HCT116 (cell line): ENCODE measurements at regions not wholly inside any gene's neighbourhood (a gene's known extent, or its start where the extent isn't known, plus 50 kb on each side); places are given as distances from the start of the nearest gene placed in this dataset.

Experiments used
- ATAC-seq: fragments of 200-7000 bp; cut with Tn5 transposase; 2 replicates; pipeline ENCODE4 v1.9.1; 2020; ENCODE audit warnings: mild to moderate bottlenecking, moderate library complexity
- BruUV-seq: library from RNA; stranded (reverse); fragments of 400-500 nt; replicated peaks from 2 replicates; lab custom pipeline; 2021; lab: Mats Ljungman, UMichigan
- CTCF ChIA-PET: fragments of 300-600 bp; sonication (Branson Sonifier 250); formaldehyde crosslinking; loops from one replicate; lab custom pipeline; 2021; ENCODE audit warnings: antibody characterized with exemption; lab: Charles Lee
- POLR2A ChIA-PET: fragments of 300-600, 350-600 bp; sonication (Branson Sonifier 250); formaldehyde crosslinking; loops from one replicate; lab custom pipeline; 2021; ENCODE audit warnings: antibody characterized with exemption; lab: Charles Lee
- RAD21 ChIA-PET, 2 experiments: fragments of 300-600 bp; sonication (Branson Sonifier 250); formaldehyde crosslinking; loops; one replicate each; lab custom pipeline; 2023; ENCODE audit warnings: low total read pairs in 2 of 2; ENCODE audit not compliant: uncharacterized antibody in 2 of 2, unreplicated experiment in 2 of 2, low non-redundant PET in 1 of 2; lab: Charles Lee
- DNase-seq: peaks from one replicate; pipeline ENCODE4 v3.0.0-alpha.2; 2010; ENCODE audit warnings: low read depth, low spot score
- H2AFZ ChIP-seq: fragments of 200-600 bp; shearing (Covaris generic), sonication (generic); 2 replicates; pipeline ENCODE4 v1.6.1; 2017; ENCODE audit warnings: low read depth, mixed run types, mixed read lengths, antibody characterized with exemption, low read length; ENCODE audit not compliant: poor library complexity, severe bottlenecking
- H3K27ac ChIP-seq: 2 replicates; pipeline ENCODE4 v1.5.1; 2012; ENCODE audit warnings: low read depth, low read length
- H3K27me3 ChIP-seq: fragments of 200-600 bp; sonication (generic); 2 replicates; pipeline ENCODE4 v1.6.1; 2016; ENCODE audit warnings: mixed run types, low read length, mixed read lengths; ENCODE audit not compliant: insufficient read depth
- H3K36me3 ChIP-seq, 2 experiments: fragments of 200-500 bp in 1 of 2; fragments of 200-600 bp in 1 of 2; sonication (Bioruptor generic) in 1 of 2; sonication (generic) in 1 of 2; 2 replicates each; pipeline versions ENCODE4 v1.5.1 to v1.6.1; 2014 to 2016; ENCODE audit warnings: low read length in 2 of 2, inconsistent platforms in 1 of 2, mixed read lengths in 1 of 2, mixed run types in 1 of 2; ENCODE audit not compliant: insufficient read depth in 2 of 2, control insufficient read depth in 1 of 2
- H3K4me1 ChIP-seq, 2 experiments: fragments of 200-600 bp in 1 of 2; sonication (generic) in 1 of 2; 2 replicates each; pipeline versions ENCODE4 v1.5.1 to v1.6.1; 2012 to 2017; ENCODE audit warnings: low read length in 2 of 2, inconsistent platforms in 1 of 2, mild to moderate bottlenecking in 1 of 2, mixed read lengths in 1 of 2, mixed run types in 1 of 2, moderate library complexity in 1 of 2; ENCODE audit not compliant: insufficient read depth in 2 of 2, control insufficient read depth in 1 of 2
- H3K4me2 ChIP-seq: fragments of 200-600 bp; sonication (generic); 2 replicates; pipeline ENCODE4 v1.6.1; 2017; ENCODE audit warnings: mixed run types, low read length, mixed read lengths
- H3K4me3 ChIP-seq, 2 experiments: fragments of 200-600 bp in 1 of 2; sonication (generic) in 1 of 2; replicated peaks in 1 of 2; 2 replicates each; pipeline ENCODE4 v1.5.1; 2011 to 2016; ENCODE audit warnings: low read length in 2 of 2, control low read depth in 1 of 2, low read depth in 1 of 2, mild to moderate bottlenecking in 1 of 2, mixed read lengths in 1 of 2, mixed run types in 1 of 2
- H3K79me2 ChIP-seq: fragments of 200-600 bp; sonication (generic); 2 replicates; pipeline ENCODE4 v1.6.1; 2017; ENCODE audit warnings: mild to moderate bottlenecking, mixed run types, low read length, moderate library complexity, mixed read lengths; ENCODE audit not compliant: insufficient read depth
- H3K9ac ChIP-seq: fragments of 200-600 bp; sonication (generic); 2 replicates; pipeline ENCODE4 v1.6.1; 2016; ENCODE audit warnings: low read length, mixed read lengths
- H3K9me2 ChIP-seq: fragments of 200-600 bp; sonication (generic), shearing (Covaris generic); 2 replicates; pipeline ENCODE4 v1.6.1; 2017; ENCODE audit warnings: mixed run types, mild to moderate bottlenecking, moderate library complexity; ENCODE audit not compliant: insufficient read depth
- H3K9me3 ChIP-seq, 2 experiments: fragments of 200-500 bp in 1 of 2; fragments of 200-600 bp in 1 of 2; sonication (Bioruptor generic) in 1 of 2; sonication (generic) in 1 of 2; 2 replicates each; pipeline ENCODE4 v1.6.1; 2014 to 2017; ENCODE audit warnings: low read length in 2 of 2, mixed read lengths in 2 of 2, inconsistent platforms in 1 of 2, low read depth in 1 of 2, mild to moderate bottlenecking in 1 of 2, mixed run types in 1 of 2, moderate library complexity in 1 of 2; ENCODE audit not compliant: control insufficient read depth in 1 of 2, insufficient read depth in 1 of 2
- H4K20me1 ChIP-seq: fragments of 200-600 bp; sonication (generic), shearing (Covaris generic); 2 replicates; pipeline ENCODE4 v1.6.1; 2017; ENCODE audit warnings: mixed run types, mild to moderate bottlenecking, moderate library complexity; ENCODE audit not compliant: insufficient read depth
- CBX3 ChIP-seq: IDR thresholded peaks from 2 replicates; pipeline ENCODE4 v1.6.1; 2012; ENCODE audit warnings: low read depth
- CEBPB ChIP-seq: IDR thresholded peaks from 2 replicates; pipeline ENCODE4 v1.6.1; 2012; ENCODE audit warnings: low read depth
- FOSL1 ChIP-seq: IDR thresholded peaks from 2 replicates; pipeline ENCODE4 v1.6.1; 2012; ENCODE audit warnings: low read depth
- TCF7L2 ChIP-seq: IDR thresholded peaks from 2 replicates; pipeline ENCODE4 v1.7.0; 2011; ENCODE audit warnings: borderline replicate concordance, inconsistent platforms; ENCODE audit not compliant: insufficient read depth, insufficient read length; ENCODE audit errors: extremely low read depth
- intact Hi-C: fragments of 100-400 bp; cut with micrococcal nuclease; formaldehyde crosslinking; loops from 2 replicates; pipeline ENCODE4 v1.10.0; 2022
- TF ChIP-seq, protein P1 (sequence below), 3 experiments: fragments of 200-600 bp in 1 of 3; sonication (generic) in 1 of 3; IDR thresholded peaks in 2 of 3; conservative IDR thresholded peaks in 1 of 3; 2 replicates each; pipeline ENCODE4 v1.5.1; 2012 to 2017; ENCODE audit warnings: low read depth in 2 of 3, low read length in 2 of 3, antibody characterized with exemption in 1 of 3, borderline replicate concordance in 1 of 3, control low read depth in 1 of 3, mild to moderate bottlenecking in 1 of 3, mixed read lengths in 1 of 3, mixed run types in 1 of 3, moderate library complexity in 1 of 3; ENCODE audit not compliant: insufficient read depth in 1 of 3
- TF ChIP-seq, protein P2 (sequence below): IDR thresholded peaks from 2 replicates; pipeline ENCODE4 v1.6.1; 2011; ENCODE audit warnings: mild to moderate bottlenecking, low read length, moderate library complexity; ENCODE audit not compliant: insufficient replicate concordance; ENCODE audit errors: extremely low read depth

DNA sequence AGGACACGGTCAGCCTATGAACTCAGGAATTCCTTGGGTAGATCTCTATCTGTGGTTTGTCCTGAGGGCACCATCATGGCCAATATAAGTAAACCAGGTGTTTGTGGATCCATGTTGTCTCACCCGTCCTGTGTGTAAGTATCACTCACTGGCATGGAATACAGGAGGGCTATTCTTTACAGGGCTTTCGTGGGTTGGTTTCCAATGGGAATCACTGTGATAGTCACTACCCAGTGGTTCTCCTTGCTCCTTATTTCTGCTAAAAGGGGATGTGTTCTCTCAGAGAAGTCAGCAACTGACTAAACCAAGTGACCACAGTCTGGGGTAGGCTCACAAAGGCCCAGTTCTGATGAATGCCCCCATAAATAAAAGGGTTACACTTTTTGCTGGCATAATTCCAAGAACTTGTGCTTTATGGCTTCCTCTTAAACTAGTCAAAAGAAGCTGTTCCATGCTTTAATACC lies 236.7 kb upstream of the JADE1 start:
- Histone ChIP-seq H3K36me3 (no peaks in the 10 kb centered on the region), H3K4me2 (no peak overlapping the region), H4K20me1 (no peaks in the 10 kb centered on the region), H3K4me1 (peaks cover 0 to 5% of the 10 kb centered on the region in 2 experiments; a peak in 1 of 4 replicates), H3K27ac (no peak overlapping the region), H3K79me2 (no peaks in the 10 kb centered on the region), H3K4me3 (no peak overlapping the region), H3K27me3 (no peaks in the 10 kb centered on the region), H3K9me3 (no peaks in the 10 kb centered on the region), H3K9ac (no peak overlapping the region), H3K9me2 (no peaks in the 10 kb centered on the region; the same call in 1 of the 2 replicates), H2AFZ (peak overlapping the region; percentile 19)
- ATAC-seq (no peak), DNase-seq (no peak)
- ChIA-PET RAD21 (no interaction called here), POLR2A (no interaction called here), CTCF (interaction anchor here (1.8 kb wide), 1 partner anchor 288 kb away, joined by 4 read pairs; no protein-coding TSS in a partner anchor)
- no peak for TF ChIP-seq CBX3
- TF ChIP-seq, protein P1, sequence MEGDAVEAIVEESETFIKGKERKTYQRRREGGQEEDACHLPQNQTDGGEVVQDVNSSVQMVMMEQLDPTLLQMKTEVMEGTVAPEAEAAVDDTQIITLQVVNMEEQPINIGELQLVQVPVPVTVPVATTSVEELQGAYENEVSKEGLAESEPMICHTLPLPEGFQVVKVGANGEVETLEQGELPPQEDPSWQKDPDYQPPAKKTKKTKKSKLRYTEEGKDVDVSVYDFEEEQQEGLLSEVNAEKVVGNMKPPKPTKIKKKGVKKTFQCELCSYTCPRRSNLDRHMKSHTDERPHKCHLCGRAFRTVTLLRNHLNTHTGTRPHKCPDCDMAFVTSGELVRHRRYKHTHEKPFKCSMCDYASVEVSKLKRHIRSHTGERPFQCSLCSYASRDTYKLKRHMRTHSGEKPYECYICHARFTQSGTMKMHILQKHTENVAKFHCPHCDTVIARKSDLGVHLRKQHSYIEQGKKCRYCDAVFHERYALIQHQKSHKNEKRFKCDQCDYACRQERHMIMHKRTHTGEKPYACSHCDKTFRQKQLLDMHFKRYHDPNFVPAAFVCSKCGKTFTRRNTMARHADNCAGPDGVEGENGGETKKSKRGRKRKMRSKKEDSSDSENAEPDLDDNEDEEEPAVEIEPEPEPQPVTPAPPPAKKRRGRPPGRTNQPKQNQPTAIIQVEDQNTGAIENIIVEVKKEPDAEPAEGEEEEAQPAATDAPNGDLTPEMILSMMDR (IDR thresholded peaks at IDR 0.05 in 2 of 3, conservative IDR thresholded peaks at IDR 0.05 in 1 of 3; ENCODE audit: borderline replicate concordance in 1 of 3, insufficient read depth in 1 of 3, low read depth in 2 of 3, low read length in 2 of 3) = no peak
- TF ChIP-seq, protein P2, sequence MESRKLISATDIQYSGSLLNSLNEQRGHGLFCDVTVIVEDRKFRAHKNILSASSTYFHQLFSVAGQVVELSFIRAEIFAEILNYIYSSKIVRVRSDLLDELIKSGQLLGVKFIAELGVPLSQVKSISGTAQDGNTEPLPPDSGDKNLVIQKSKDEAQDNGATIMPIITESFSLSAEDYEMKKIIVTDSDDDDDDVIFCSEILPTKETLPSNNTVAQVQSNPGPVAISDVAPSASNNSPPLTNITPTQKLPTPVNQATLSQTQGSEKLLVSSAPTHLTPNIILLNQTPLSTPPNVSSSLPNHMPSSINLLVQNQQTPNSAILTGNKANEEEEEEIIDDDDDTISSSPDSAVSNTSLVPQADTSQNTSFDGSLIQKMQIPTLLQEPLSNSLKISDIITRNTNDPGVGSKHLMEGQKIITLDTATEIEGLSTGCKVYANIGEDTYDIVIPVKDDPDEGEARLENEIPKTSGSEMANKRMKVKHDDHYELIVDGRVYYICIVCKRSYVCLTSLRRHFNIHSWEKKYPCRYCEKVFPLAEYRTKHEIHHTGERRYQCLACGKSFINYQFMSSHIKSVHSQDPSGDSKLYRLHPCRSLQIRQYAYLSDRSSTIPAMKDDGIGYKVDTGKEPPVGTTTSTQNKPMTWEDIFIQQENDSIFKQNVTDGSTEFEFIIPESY = no peak
- TF ChIP-seq CEBPB = no peak
- TF ChIP-seq FOSL1 = no peak
- no peak for TF ChIP-seq TCF7L2
- no TSS peak for BruUV-seq
- intact Hi-C loops = no loop called here
